H9 (cell line): ENCODE measurements at regions not wholly inside any gene's neighbourhood (a gene's known extent, or its start where the extent isn't known, plus 50 kb on each side); places are given as distances from the start of the nearest gene placed in this dataset.

ENCODE experiments used
- DNase-seq: peaks from one replicate; pipeline ENCODE4 v3.0.0-alpha.2; 2017
- H2AFZ ChIP-seq: one replicate; pipeline ENCODE4 v1.6.1; 2013; ENCODE audit warnings: mild to moderate bottlenecking, low read length, control low read depth, moderate library complexity
- H2AK5ac ChIP-seq: 2 replicates; pipeline ENCODE4 v1.6.1; 2013; ENCODE audit warnings: low read length, control low read depth, mixed read lengths; ENCODE audit not compliant: insufficient read length
- H2BK120ac ChIP-seq: one replicate; pipeline ENCODE4 v1.6.1; 2013; ENCODE audit warnings: low read depth, mild to moderate bottlenecking, low read length, control low read depth, inconsistent platforms; ENCODE audit not compliant: poor library complexity, severe bottlenecking
- H2BK12ac ChIP-seq: 2 replicates; pipeline ENCODE4 v1.6.1; 2013; ENCODE audit warnings: low read length, control low read depth, mixed read lengths, low read depth; ENCODE audit not compliant: insufficient read length
- H2BK15ac ChIP-seq: 2 replicates; pipeline ENCODE4 v1.6.1; 2013; ENCODE audit warnings: low read depth, low read length, control low read depth
- H2BK20ac ChIP-seq: one replicate; pipeline ENCODE4 v1.6.1; 2013; ENCODE audit warnings: low read depth, mild to moderate bottlenecking, low read length, control low read depth, inconsistent platforms; ENCODE audit not compliant: poor library complexity, severe bottlenecking
- H2BK5ac ChIP-seq: 2 replicates; pipeline ENCODE4 v1.6.1; 2013; ENCODE audit warnings: low read length, control low read depth, mixed read lengths; ENCODE audit not compliant: insufficient read length
- H3K14ac ChIP-seq: 2 replicates; pipeline ENCODE4 v1.6.1; 2013; ENCODE audit warnings: low read length, control low read depth; ENCODE audit not compliant: insufficient read depth
- H3K18ac ChIP-seq: 2 replicates; pipeline ENCODE4 v1.6.1; 2013; ENCODE audit warnings: low read depth, mild to moderate bottlenecking, mixed read lengths, low read length, control low read depth; ENCODE audit not compliant: insufficient read length
- H3K23ac ChIP-seq: 2 replicates; pipeline ENCODE4 v1.6.1; 2013; ENCODE audit warnings: low read length, control low read depth, mixed read lengths, low read depth; ENCODE audit not compliant: insufficient read length
- H3K23me2 ChIP-seq: 2 replicates; pipeline ENCODE4 v1.6.1; 2013; ENCODE audit warnings: low read depth, mild to moderate bottlenecking, mixed read lengths, low read length, control low read depth; ENCODE audit not compliant: insufficient read length, poor library complexity, severe bottlenecking
- H3K27ac ChIP-seq: 2 replicates; pipeline ENCODE4 v1.5.1; 2013; ENCODE audit warnings: low read length, control low read depth, mixed read lengths, low read depth; ENCODE audit not compliant: insufficient read length
- H3K27me3 ChIP-seq: 2 replicates; pipeline ENCODE4 v1.6.1; 2013; ENCODE audit warnings: low read length, control low read depth, inconsistent platforms; ENCODE audit not compliant: insufficient read depth
- H3K4ac ChIP-seq: 2 replicates; pipeline ENCODE4 v1.6.1; 2013; ENCODE audit warnings: low read depth, mild to moderate bottlenecking, control low read depth, inconsistent platforms, low read length, moderate library complexity
- H3K4me1 ChIP-seq: 2 replicates; pipeline ENCODE4 v1.6.1; 2013; ENCODE audit warnings: low read length, control low read depth, inconsistent platforms; ENCODE audit not compliant: insufficient read depth
- H3K4me2 ChIP-seq: 2 replicates; pipeline ENCODE4 v1.6.1; 2013; ENCODE audit warnings: low read length, control low read depth, mixed read lengths; ENCODE audit not compliant: insufficient read length, insufficient read depth
- H3K56ac ChIP-seq: 2 replicates; pipeline ENCODE4 v1.6.1; 2013; ENCODE audit warnings: low read depth, mild to moderate bottlenecking, mixed read lengths, low read length, control low read depth; ENCODE audit not compliant: insufficient read length
- H3K79me1 ChIP-seq: 2 replicates; pipeline ENCODE4 v1.6.1; 2013; ENCODE audit warnings: low read depth, mild to moderate bottlenecking, moderate library complexity, low read length, control low read depth, inconsistent platforms; ENCODE audit not compliant: insufficient read depth, poor library complexity, severe bottlenecking
- H3K79me2 ChIP-seq: 2 replicates; pipeline ENCODE4 v1.6.1; 2013; ENCODE audit warnings: low read length, control low read depth, inconsistent platforms; ENCODE audit not compliant: insufficient read depth
- H3K9ac ChIP-seq: 2 replicates; pipeline ENCODE4 v1.6.1; 2013; ENCODE audit warnings: low read length, control low read depth, mixed read lengths; ENCODE audit not compliant: insufficient read length; ENCODE audit errors: extremely low read depth
- H3K9me3 ChIP-seq: one replicate; pipeline ENCODE4 v1.6.1; 2013; ENCODE audit warnings: low read depth, low read length, inconsistent platforms; ENCODE audit not compliant: control insufficient read depth
- H3T11ph ChIP-seq: one replicate; pipeline ENCODE4 v1.6.1; 2013; ENCODE audit warnings: mild to moderate bottlenecking, low read length, control low read depth, inconsistent platforms
- H4K20me1 ChIP-seq: one replicate; pipeline ENCODE4 v1.6.1; 2013; ENCODE audit not compliant: control insufficient read depth, insufficient read length, insufficient read depth
- H4K5ac ChIP-seq: 2 replicates; pipeline ENCODE4 v1.6.1; 2013; ENCODE audit warnings: low read depth, mild to moderate bottlenecking, mixed read lengths, low read length, control low read depth; ENCODE audit not compliant: insufficient read length
- H4K8ac ChIP-seq: replicated peaks from 2 replicates; pipeline ENCODE4 v1.6.1; 2013; ENCODE audit warnings: low read length, control low read depth, mixed read lengths, low read depth; ENCODE audit not compliant: insufficient read length
- H4K91ac ChIP-seq: 2 replicates; pipeline ENCODE4 v1.6.1; 2013; ENCODE audit warnings: low read depth, mild to moderate bottlenecking, moderate library complexity, mixed read lengths, low read length, control low read depth; ENCODE audit not compliant: insufficient read length
- H3K27ac Mint-ChIP-seq, 3 experiments: 2 replicates in 2 of 3; 3 replicates in 1 of 3; pipeline ENCODE4 v1.8.0; 2020 to 2021; ENCODE audit warnings: mixed read lengths in 3 of 3, mild to moderate bottlenecking in 1 of 3, moderate library complexity in 1 of 3
- H3K27me3 Mint-ChIP-seq: 2 replicates; pipeline ENCODE4 v1.8.0; 2021; ENCODE audit warnings: low read depth, mild to moderate bottlenecking, moderate library complexity, mixed read lengths
- H3K36me3 Mint-ChIP-seq, 3 experiments: 2 replicates in 2 of 3; 3 replicates in 1 of 3; pipeline ENCODE4 v1.8.0; 2020 to 2021; ENCODE audit warnings: low read depth in 3 of 3, mixed read lengths in 3 of 3; ENCODE audit not compliant: insufficient read depth in 1 of 3
- H3K4me1 Mint-ChIP-seq, 2 experiments: 2 replicates each; pipeline ENCODE4 v1.8.0; 2020; ENCODE audit warnings: mixed read lengths in 2 of 2
- H3K4me3 Mint-ChIP-seq, 2 experiments: 2 replicates in 1 of 2; 3 replicates in 1 of 2; pipeline ENCODE4 v1.8.0; 2020 to 2021; ENCODE audit warnings: mild to moderate bottlenecking in 2 of 2, mixed read lengths in 2 of 2, moderate library complexity in 1 of 2
- H3K9me3 Mint-ChIP-seq, 2 experiments: 2 replicates in 1 of 2; 3 replicates in 1 of 2; pipeline ENCODE4 v1.8.0; 2020; ENCODE audit warnings: mild to moderate bottlenecking in 2 of 2, mixed read lengths in 2 of 2, moderate library complexity in 1 of 2
- CTCF ChIP-seq: fragments of 200-600 bp; sonication (generic); conservative IDR thresholded peaks from 3 replicates; pipeline ENCODE4 v1.8.0; 2021; ENCODE audit warnings: antibody characterized with exemption, mild to moderate bottlenecking
- WGBS: extraction: QIAGEN DNeasy Blood & Tissue Kit; methylation state at CpG from one replicate; pipeline ENCODE4 v1.1.7; 2013; ENCODE audit warnings: missing lambda C conversion rate, low lambda C conversion rate, mixed read lengths; ENCODE audit not compliant: insufficient read length; ENCODE audit errors: extremely low coverage; 5-methylcytosine and 5-hydroxymethylcytosine counted together

- no peak overlapping the region for H2AK5ac ChIP-seq
- Mint-ChIP-seq H3K27ac (no peak overlapping the region), H3K27me3 (peaks cover 25% of the 10 kb centered on the region), H3K9me3 (no peaks in the 10 kb centered on the region; a peak in 2 of 5 replicates), H3K4me3 (no peak overlapping the region), H3K4me1 (peaks cover 0 to 5% of the 10 kb centered on the region in 2 experiments; a peak in 2 of 4 replicates), H3K36me3 (0 out of 7 replicates have a peak, but pooled peaks cover 0 to 1% (median 0%) of the 10 kb centered on the region in 3 experiments)
- WGBS: no CpG with 5 or more reads among the region's 8 CpGs
- H2BK20ac ChIP-seq: no peak overlapping the region
- H3K9me3 ChIP-seq: no peaks in the 10 kb centered on the region
- no peaks in the 10 kb centered on the region for H3K27me3 ChIP-seq
- no peaks in the 10 kb centered on the region for H3K79me1 ChIP-seq
- H3K4ac ChIP-seq: no peak overlapping the region
- no peaks in the 10 kb centered on the region for H3K79me2 ChIP-seq
- H2BK5ac ChIP-seq: no peak overlapping the region
- H2BK15ac ChIP-seq: no peak overlapping the region
- no peak overlapping the region for H3K14ac ChIP-seq
- no peak overlapping the region for H2BK12ac ChIP-seq
- H4K91ac ChIP-seq: no peak overlapping the region
- H2BK120ac ChIP-seq: no peak overlapping the region
- no peak overlapping the region for H3K27ac ChIP-seq
- TF ChIP-seq CTCF: no peak
- no peak overlapping the region for H3K56ac ChIP-seq
- no peaks in the 10 kb centered on the region for H3K4me1 ChIP-seq
- H4K20me1 ChIP-seq: no peaks in the 10 kb centered on the region
- H3K18ac ChIP-seq: no peak overlapping the region
- H4K8ac ChIP-seq: no peak overlapping the region
- no peak overlapping the region for H3T11ph ChIP-seq
- no peaks in the 10 kb centered on the region for H3K23me2 ChIP-seq
- no peak overlapping the region for H2AFZ ChIP-seq
- no peak overlapping the region for H3K23ac ChIP-seq
- no peak overlapping the region for H4K5ac ChIP-seq
- DNase-seq: no peak
- H3K9ac ChIP-seq: no peak overlapping the region
- no peak overlapping the region for H3K4me2 ChIP-seq
Observed at GRCh38 chr14:104471114-104471513, 108.5 kb upstream of the C14orf180 start.
